BJ (cell line): ENCODE measurements at regions not wholly inside any gene's neighbourhood (a gene's known extent, or its start where the extent isn't known, plus 50 kb on each side); places are given as distances from the start of the nearest gene placed in this dataset.
A peak's percentile ranks its signal among the peaks of the same experiment; 100 is the strongest.

ENCODE experiments used
- CTCF ChIA-PET: fragments of 350-600 bp; formaldehyde crosslinking; extraction: SDS; loops from one replicate; lab custom pipeline; 2021; ENCODE audit warnings: antibody characterized with exemption, inconsistent platforms; lab: Yijun Ruan, JAX
- POLR2A ChIA-PET: fragments of 300-600 bp; sonication (Branson Sonifier 250); formaldehyde crosslinking; extraction: SDS; loops from one replicate; lab custom pipeline; 2021; ENCODE audit warnings: antibody characterized with exemption; lab: Charles Lee
- DNase-seq: peaks from one replicate; pipeline ENCODE4 v3.0.0-alpha.2; 2011; ENCODE audit warnings: low read depth
- H3K27me3 ChIP-seq: 2 replicates; pipeline ENCODE4 v1.6.0; 2011; ENCODE audit warnings: low read length; ENCODE audit not compliant: control insufficient read depth, insufficient read depth
- H3K36me3 ChIP-seq: 2 replicates; pipeline ENCODE4 v1.5.1; 2011; ENCODE audit warnings: low read length; ENCODE audit not compliant: control insufficient read depth, insufficient read depth
- H3K4me3 ChIP-seq: 2 replicates; pipeline ENCODE4 v1.5.1; 2011; ENCODE audit warnings: low read depth, mild to moderate bottlenecking, control low read depth, low read length
- CTCF ChIP-seq: IDR thresholded peaks from 2 replicates; pipeline ENCODE4 v1.5.1; 2011; ENCODE audit warnings: low read depth, mild to moderate bottlenecking, control low read depth, inconsistent platforms, low read length, moderate library complexity; ENCODE audit not compliant: insufficient read depth

GRCh38 chr2:147792966-147793617 is 51.7 kb upstream of the ACVR2A start:
- ChIA-PET CTCF (interaction anchor here (1.7 kb wide), 1 partner anchor 10 kb away, joined by 5 read pairs; no protein-coding TSS in a partner anchor), POLR2A (no interaction called here)
- no peak for DNase-seq
- no peak overlapping the region for H3K4me3 ChIP-seq
- TF ChIP-seq CTCF, result no peak
- H3K36me3 ChIP-seq, result no peaks in the 10 kb centered on the region
- H3K27me3 ChIP-seq, result no peaks in the 10 kb centered on the region

GRCh38 chr2:147790580-147790979 is 54.2 kb upstream of the ACVR2A start:
- no peak for TF ChIP-seq CTCF
- DNase-seq, result no peak
- H3K4me3 ChIP-seq, result no peak overlapping the region
- ChIA-PET CTCF (no interaction called here), POLR2A (no interaction called here)
- no peaks in the 10 kb centered on the region for H3K27me3 ChIP-seq
- H3K36me3 ChIP-seq, result no peaks in the 10 kb centered on the region

DNA sequence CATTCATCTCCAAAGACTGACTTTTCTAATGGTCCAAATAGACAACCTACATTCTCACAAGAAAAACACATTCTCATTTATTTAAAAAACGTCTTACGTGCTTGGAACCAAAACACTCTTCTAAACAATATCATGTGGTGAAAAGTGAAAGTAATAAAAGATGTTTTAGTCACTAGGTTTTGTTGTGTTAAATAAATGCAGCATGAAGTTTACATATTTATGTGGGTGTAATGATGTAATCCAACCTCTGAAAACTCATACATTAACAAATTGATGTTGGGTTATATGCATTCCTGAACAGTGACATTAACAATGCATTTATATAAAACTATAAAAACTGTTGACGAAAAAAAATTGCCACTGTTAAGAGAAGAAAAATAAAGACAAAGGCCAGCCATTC is 55.1 kb upstream of the ACVR2A start:
- H3K4me3 ChIP-seq, result no peak overlapping the region
- ChIA-PET POLR2A (no interaction called here), CTCF (no interaction called here)
- peak; percentile 51 for DNase-seq
- H3K27me3 ChIP-seq, result no peaks in the 10 kb centered on the region
- no peak for TF ChIP-seq CTCF
- no peaks in the 10 kb centered on the region for H3K36me3 ChIP-seq

GRCh38 chr2:147789287-147789686 is 55.5 kb upstream of the ACVR2A start:
- CTCF ChIA-PET, result no interaction called here
- no peak overlapping the region for H3K4me3 ChIP-seq

More at GRCh38 chr2:147789287-147789686, 55.5 kb upstream of the ACVR2A start:
- Histone ChIP-seq H3K27me3 (no peaks in the 10 kb centered on the region), H3K36me3 (no peaks in the 10 kb centered on the region)
- DNase-seq, result no peak
- POLR2A ChIA-PET, result no interaction called here
- no peak for TF ChIP-seq CTCF
